ENCODE measurements at regions not wholly inside any gene's neighbourhood (a gene's known extent, or its start where the extent isn't known, plus 50 kb on each side); places are given as distances from the start of the nearest gene placed in this dataset.

DNA sequence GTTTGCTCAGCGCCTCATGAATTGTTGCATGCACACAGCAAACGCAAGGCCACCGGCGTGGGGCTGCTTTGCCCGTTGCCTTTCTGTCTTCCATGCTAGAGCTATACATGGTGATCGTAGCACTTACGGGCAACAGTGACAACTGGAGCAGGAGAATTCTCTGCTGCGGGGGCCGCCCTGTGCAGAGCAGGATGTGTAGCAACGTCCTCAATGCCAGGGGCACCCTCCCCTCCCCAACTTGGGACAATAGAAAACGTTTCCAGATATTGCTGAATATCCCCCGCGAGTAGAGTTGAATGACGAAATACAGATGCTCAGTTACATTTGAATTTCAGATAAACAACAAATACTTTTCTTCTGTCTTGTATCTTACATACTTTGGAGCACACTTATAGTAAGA lies 198.7 kb downstream of the TFAP2C start:
- TF ChIP-seq, protein P1, sequence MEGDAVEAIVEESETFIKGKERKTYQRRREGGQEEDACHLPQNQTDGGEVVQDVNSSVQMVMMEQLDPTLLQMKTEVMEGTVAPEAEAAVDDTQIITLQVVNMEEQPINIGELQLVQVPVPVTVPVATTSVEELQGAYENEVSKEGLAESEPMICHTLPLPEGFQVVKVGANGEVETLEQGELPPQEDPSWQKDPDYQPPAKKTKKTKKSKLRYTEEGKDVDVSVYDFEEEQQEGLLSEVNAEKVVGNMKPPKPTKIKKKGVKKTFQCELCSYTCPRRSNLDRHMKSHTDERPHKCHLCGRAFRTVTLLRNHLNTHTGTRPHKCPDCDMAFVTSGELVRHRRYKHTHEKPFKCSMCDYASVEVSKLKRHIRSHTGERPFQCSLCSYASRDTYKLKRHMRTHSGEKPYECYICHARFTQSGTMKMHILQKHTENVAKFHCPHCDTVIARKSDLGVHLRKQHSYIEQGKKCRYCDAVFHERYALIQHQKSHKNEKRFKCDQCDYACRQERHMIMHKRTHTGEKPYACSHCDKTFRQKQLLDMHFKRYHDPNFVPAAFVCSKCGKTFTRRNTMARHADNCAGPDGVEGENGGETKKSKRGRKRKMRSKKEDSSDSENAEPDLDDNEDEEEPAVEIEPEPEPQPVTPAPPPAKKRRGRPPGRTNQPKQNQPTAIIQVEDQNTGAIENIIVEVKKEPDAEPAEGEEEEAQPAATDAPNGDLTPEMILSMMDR (IDR thresholded peaks at IDR 0.05) = no peak
- no peak for TF ChIP-seq POLR2AphosphoS5 (IDR thresholded peaks at IDR 0.05)

Measured in suprapubic skin (tissue), 3 donors.